GM19438 (cell line): ENCODE measurements at regions not wholly inside any gene's neighbourhood (a gene's known extent, or its start where the extent isn't known, plus 50 kb on each side); places are given as distances from the start of the nearest gene placed in this dataset.
"Not testable (repeated sequence)": the region's sequence is repeated elsewhere in the genome, so short reads cannot be mapped to it uniquely, and the experiment has no call there.

Experiments used
- ATAC-seq: cut with Tn5 transposase; IDR thresholded peaks from one replicate; pipeline ENCODE4 v1.9.1; 2021; ENCODE audit warnings: low read depth; ENCODE audit not compliant: unreplicated experiment

GRCh38 chr11:80995523-80995922 lies 1554.7 kb upstream of the TENM4 start:
- no peak for ATAC-seq

- ATAC-seq = no peak
These were observed 1552.7 kb upstream of the TENM4 start for GRCh38 chr11:80993536-80993935.

- no peak for ATAC-seq
These were observed 1550.1 kb upstream of the TENM4 start for GRCh38 chr11:80990885-80991284.

- no peak for ATAC-seq
These were observed 1546.3 kb upstream of the TENM4 start for GRCh38 chr11:80987171-80987570.

GRCh38 chr11:80986421-80987074 lies 1545.7 kb upstream of the TENM4 start:
- ATAC-seq = no peak

GRCh38 chr11:80980227-80980626 lies 1539.4 kb upstream of the TENM4 start:
- no peak for ATAC-seq

GRCh38 chr11:80973786-80974185 lies 1533.0 kb upstream of the TENM4 start:
- no peak for ATAC-seq

GRCh38 chr11:80970037-80970436 lies 1529.2 kb upstream of the TENM4 start:
- no peak for ATAC-seq

- no peak for ATAC-seq
These were observed 1526.8 kb upstream of the TENM4 start for GRCh38 chr11:80967649-80968048.

- no peak for ATAC-seq
These were observed 1519.7 kb upstream of the TENM4 start for GRCh38 chr11:80960381-80961029.

- ATAC-seq = no peak
These were observed 1518.9 kb upstream of the TENM4 start for GRCh38 chr11:80959751-80960150.

- ATAC-seq = no peak
These were observed 1518.2 kb upstream of the TENM4 start for GRCh38 chr11:80958987-80959386.

GRCh38 chr11:80958361-80958760 lies 1517.5 kb upstream of the TENM4 start:
- no peak for ATAC-seq

- ATAC-seq = no peak
These were observed 1514.8 kb upstream of the TENM4 start for GRCh38 chr11:80955588-80955987.

GRCh38 chr11:80948781-80949180 lies 1508.0 kb upstream of the TENM4 start:
- no peak for ATAC-seq

- ATAC-seq = no peak
These were observed 1503.9 kb upstream of the TENM4 start for GRCh38 chr11:80944758-80945157.

- no peak for ATAC-seq
These were observed 1502.4 kb upstream of the TENM4 start for GRCh38 chr11:80943226-80943625.

GRCh38 chr11:80937842-80938241 lies 1497.0 kb upstream of the TENM4 start:
- ATAC-seq = no peak

GRCh38 chr11:80930038-80930437 lies 1489.2 kb upstream of the TENM4 start:
- no peak for ATAC-seq

- no peak for ATAC-seq
These were observed 1488.4 kb upstream of the TENM4 start for GRCh38 chr11:80929031-80929805.

- ATAC-seq = no peak
These were observed 1484.5 kb upstream of the TENM4 start for GRCh38 chr11:80925321-80925720.

- not testable (repeated sequence) for ATAC-seq
These were observed 1480.5 kb upstream of the TENM4 start for GRCh38 chr11:80921310-80921709.
